ENCODE measurements at regions not wholly inside any gene's neighbourhood (a gene's known extent, or its start where the extent isn't known, plus 50 kb on each side); places are given as distances from the start of the nearest gene placed in this dataset.
A peak's percentile ranks its signal among the peaks of the same experiment; 100 is the strongest.

DNA sequence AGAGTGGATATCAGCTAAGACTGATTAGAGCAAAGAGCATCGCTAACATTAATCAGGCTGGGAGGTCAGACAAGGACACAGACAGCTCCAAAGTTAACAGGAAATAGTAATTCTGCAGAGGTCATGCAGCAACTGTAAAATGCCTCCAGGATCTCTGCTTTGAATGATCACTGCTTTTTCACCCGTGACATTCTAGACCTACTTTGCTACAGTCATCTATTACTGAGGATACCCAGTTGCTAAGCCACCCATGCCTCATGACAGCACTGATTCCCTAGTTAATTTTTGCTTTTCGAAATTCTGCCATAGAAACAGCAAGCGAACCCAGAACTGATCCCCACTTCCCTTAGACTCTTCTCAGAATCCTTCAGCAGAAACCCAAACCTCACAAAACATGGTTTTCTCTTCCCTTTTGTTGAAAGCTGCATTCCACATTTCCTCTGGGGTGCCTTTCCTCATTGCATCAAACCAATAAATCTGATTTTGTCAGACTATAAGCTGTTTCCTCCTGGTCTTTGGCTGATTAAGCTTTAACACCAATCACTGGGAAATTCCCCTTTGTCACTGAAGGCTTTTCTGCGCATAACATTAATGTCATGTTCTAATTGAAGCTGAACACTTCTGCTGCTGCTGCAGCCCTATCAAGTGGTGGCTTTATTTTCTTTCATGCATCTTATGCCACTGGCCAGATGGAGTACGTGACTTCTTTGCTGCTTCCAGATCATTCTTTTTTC, 201.1 kb upstream of the CHD1 start:
- TF ChIP-seq CTCF (conservative IDR thresholded peaks at IDR 0.05; ENCODE audit: control insufficient read depth, insufficient read depth, low read depth, low read length): no peak
- H3K4me3 ChIP-seq (ENCODE audit: control insufficient read depth, low read depth, low read length): no peak overlapping the region
- no peak for DNase-seq (ENCODE audit: low read depth)

GRCh38 chr5:99122976-99123375, 194.2 kb upstream of the CHD1 start:
- DNase-seq (ENCODE audit: low read depth): no peak
- no peak overlapping the region for H3K4me3 ChIP-seq (ENCODE audit: control insufficient read depth, low read depth, low read length)
- no peak for TF ChIP-seq CTCF (conservative IDR thresholded peaks at IDR 0.05; ENCODE audit: control insufficient read depth, insufficient read depth, low read depth, low read length)

- no peak for DNase-seq (ENCODE audit: low read depth)
- TF ChIP-seq CTCF (conservative IDR thresholded peaks at IDR 0.05; ENCODE audit: control insufficient read depth, insufficient read depth, low read depth, low read length): no peak
- H3K4me3 ChIP-seq (ENCODE audit: control insufficient read depth, low read depth, low read length): no peak overlapping the region
Measured at GRCh38 chr5:99119326-99119725, 190.5 kb upstream of the CHD1 start.

GRCh38 chr5:99116526-99116925, 187.7 kb upstream of the CHD1 start:
- TF ChIP-seq CTCF (conservative IDR thresholded peaks at IDR 0.05; ENCODE audit: control insufficient read depth, insufficient read depth, low read depth, low read length): no peak
- H3K4me3 ChIP-seq (ENCODE audit: control insufficient read depth, low read depth, low read length): no peak overlapping the region
- DNase-seq (ENCODE audit: low read depth): no peak

- TF ChIP-seq CTCF (conservative IDR thresholded peaks at IDR 0.05; ENCODE audit: control insufficient read depth, insufficient read depth, low read depth, low read length): no peak
- DNase-seq (ENCODE audit: low read depth): no peak
- H3K4me3 ChIP-seq (ENCODE audit: control insufficient read depth, low read depth, low read length): no peak overlapping the region
Measured at GRCh38 chr5:99109894-99110293, 181.1 kb upstream of the CHD1 start.

GRCh38 chr5:99105216-99105615, 176.4 kb upstream of the CHD1 start:
- peak; percentile 11 for DNase-seq (ENCODE audit: low read depth)
- H3K4me3 ChIP-seq (ENCODE audit: control insufficient read depth, low read depth, low read length): no peak overlapping the region
- no peak for TF ChIP-seq CTCF (conservative IDR thresholded peaks at IDR 0.05; ENCODE audit: control insufficient read depth, insufficient read depth, low read depth, low read length)

Data from fibroblast of mammary gland (primary cell).